Effector CD8-positive, alpha-beta T cell (primary cell): ENCODE measurements at regions not wholly inside any gene's neighbourhood (a gene's known extent, or its start where the extent isn't known, plus 50 kb on each side); places are given as distances from the start of the nearest gene placed in this dataset.
"Not testable (repeated sequence)": the region's sequence is repeated elsewhere in the genome, so short reads cannot be mapped to it uniquely, and the experiment has no call there.

Source experiments
- DNase-seq: peaks from one replicate; lab custom pipeline; 2025; lab: John Stamatoyannopoulos, UW

- DNase-seq = not testable (repeated sequence)
Observed at GRCh38 chr2:59326581-59327365, 1085.6 kb upstream of the FANCL start.

DNA sequence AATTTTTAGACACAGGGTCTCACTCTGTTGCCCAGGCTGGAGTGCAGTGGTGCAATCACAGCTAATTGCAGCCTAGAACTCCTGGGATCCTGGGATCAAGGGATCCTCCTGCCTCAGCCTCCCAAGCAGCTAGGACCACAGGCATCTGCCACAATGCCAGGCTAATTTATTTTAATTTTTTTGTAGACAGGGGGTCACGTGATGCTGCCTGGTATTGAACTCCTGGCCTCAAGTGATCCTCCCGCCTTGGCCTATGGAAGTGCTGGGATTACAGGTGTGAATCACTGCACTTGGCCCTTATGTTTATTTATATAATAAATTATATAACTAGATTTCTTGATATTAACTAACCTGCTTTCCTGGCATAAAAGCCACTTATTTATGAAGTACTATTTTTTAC is 1081.7 kb upstream of the FANCL start:
- no peak for DNase-seq

- no peak for DNase-seq
Observed at GRCh38 chr2:59322005-59322404, 1080.9 kb upstream of the FANCL start.

- DNase-seq = no peak
Observed at GRCh38 chr2:59314031-59314766, 1073.1 kb upstream of the FANCL start.

- DNase-seq = no peak
Observed at GRCh38 chr2:59312967-59313940, 1072.1 kb upstream of the FANCL start.

GRCh38 chr2:59312029-59312428 is 1070.9 kb upstream of the FANCL start:
- no peak for DNase-seq

DNA sequence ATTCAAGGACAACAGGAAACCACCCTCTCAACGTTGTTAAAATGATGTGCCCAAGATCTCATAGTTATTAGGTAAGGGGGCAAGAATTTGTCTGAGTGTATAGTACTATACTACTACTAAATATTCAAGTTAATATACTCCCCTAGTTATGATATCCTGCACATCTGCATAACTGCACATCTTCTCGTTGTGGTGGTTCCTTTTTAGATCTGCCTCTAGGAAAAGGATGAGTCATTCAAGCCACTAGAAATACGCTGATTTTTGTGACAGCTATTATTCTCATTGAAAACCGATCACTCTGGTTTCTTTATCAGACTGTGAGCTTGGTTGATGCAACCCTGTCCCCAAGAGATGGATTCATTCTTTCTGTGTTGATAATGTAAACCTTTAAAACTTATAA is 1067.0 kb upstream of the FANCL start:
- DNase-seq = no peak

GRCh38 chr2:59307196-59307595 is 1066.1 kb upstream of the FANCL start:
- no peak for DNase-seq

- DNase-seq = no peak
Observed at GRCh38 chr2:59303272-59303671, 1062.1 kb upstream of the FANCL start.

DNA sequence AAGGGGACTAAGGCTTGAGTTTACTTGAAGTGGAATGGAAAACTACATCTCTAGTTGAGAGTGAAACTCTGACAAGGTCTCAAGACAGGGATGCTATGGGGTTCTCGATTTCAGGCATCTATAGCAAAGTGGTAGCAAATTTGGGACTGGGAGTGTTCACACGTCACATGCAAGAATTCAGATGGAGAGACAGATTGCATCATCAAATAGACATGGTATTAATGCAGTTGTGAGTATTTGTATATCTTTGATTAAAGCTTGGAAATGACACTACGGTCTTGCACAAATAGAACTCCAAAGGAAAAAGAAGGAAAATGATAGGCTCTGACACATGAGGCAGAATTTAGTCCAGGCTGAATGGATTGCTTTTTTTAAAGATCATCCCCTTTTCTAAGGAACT is 1061.6 kb upstream of the FANCL start:
- no peak for DNase-seq

- peak; percentile 1 for DNase-seq
Observed at GRCh38 chr2:59301466-59302402, 1060.6 kb upstream of the FANCL start.

DNA sequence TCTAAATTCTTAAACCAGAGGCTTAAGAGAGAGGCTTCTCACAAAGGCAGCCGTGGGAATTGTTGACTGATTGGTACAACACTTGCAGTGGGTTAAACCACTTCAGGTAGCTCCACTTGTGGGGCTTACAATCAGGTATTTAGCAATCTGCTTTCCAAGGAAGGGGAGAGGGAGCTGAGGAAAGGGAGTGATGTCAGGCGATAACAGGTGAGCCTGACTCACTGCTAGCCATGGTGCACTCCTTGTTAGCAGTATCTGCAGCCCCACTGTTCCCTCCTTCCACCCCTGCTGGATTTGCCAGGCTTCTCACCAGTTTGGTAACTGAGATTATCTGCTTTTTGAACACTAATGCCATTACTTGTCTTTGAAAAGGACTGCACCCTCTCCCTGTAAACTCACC is 1056.7 kb upstream of the FANCL start:
- no peak for DNase-seq

DNA sequence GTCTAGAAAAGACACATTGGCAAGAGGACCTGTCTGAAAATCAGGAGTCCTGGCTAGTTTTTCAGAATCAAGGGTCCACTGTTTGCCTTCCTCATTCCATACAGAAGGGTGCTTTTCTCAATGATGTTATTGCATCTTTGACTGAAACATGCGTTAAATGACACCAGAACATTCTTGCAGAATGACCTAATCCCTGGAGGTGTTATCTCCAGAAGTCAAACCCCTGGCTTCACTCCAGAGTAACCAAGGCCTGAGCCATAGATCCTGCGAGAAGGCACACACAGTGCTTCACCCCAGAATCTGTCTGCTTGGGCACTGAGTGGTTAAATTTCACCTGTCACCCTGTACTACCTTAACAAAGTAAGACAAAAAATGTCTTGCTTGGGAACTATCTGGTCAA is 1055.2 kb upstream of the FANCL start:
- no peak for DNase-seq

DNA sequence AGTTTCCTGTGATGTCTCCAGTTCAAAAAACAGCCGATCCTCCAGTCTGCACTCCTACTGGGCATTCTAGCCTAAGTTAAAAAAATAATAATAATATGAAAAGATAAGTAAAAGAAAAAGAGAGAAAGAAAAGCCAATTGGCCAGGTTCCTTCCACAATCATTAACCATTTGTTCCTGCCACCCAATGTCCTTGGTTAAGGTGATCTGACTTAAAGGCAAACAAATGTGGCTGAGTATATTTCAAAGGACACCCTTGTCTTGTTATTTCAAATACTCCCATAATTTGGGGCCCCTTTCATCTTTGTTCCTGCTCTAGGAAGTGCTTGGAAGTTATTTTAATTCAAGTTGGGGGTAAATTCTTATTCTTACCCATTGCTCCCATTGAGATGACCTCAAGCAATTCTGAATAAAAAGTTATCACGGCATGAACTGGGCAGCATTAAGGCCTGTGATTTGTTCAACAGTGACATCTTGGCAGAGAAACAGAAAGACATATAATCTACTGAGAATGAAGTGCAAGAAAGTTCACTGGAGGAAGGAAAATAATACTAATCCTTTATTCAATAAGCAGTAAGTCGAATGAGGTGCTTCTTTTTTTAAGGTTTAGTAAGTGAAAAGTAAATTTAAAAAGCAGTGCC is 1054.5 kb upstream of the FANCL start:
- DNase-seq = no peak

GRCh38 chr2:59288771-59289170 is 1047.6 kb upstream of the FANCL start:
- no peak for DNase-seq

GRCh38 chr2:59282374-59283057 is 1041.4 kb upstream of the FANCL start:
- DNase-seq = no peak

DNA sequence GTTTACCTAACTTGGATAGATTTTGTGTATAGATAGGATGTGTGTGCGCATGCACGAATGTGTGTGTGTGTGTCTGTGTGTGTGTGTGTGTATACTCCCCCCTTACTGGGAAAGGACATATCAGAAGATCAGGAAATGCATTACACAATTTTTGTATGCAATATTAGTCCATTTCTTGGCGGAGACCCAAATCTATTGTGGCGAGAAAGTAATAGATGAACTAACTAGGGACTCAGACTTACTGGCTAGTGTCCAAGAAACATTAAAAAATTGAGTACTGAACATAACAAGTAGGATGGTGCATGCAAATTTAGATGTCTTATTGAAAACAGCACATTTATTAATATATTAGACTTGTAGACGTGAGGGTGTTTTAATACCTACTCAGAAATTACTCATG is 1036.5 kb upstream of the FANCL start:
- DNase-seq = no peak

DNA sequence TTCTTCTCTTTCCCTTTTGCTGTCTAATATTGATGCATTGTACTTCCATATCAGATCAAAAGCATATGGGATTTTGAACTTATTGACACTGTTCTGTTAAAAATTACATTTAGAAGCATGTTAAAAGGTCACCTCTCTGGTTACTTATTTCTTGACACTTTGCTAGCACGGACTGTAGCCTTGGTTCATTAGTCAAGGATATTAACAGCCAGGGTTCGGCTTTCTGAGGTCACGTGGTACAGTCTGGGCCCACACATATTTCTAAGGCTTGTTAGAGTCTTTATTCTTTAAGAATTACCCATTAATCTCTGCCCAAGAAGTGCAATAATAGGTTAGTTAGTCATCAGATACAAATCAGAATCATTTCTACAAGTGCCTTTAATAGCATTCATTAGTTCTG is 1035.8 kb upstream of the FANCL start:
- DNase-seq = no peak

DNA sequence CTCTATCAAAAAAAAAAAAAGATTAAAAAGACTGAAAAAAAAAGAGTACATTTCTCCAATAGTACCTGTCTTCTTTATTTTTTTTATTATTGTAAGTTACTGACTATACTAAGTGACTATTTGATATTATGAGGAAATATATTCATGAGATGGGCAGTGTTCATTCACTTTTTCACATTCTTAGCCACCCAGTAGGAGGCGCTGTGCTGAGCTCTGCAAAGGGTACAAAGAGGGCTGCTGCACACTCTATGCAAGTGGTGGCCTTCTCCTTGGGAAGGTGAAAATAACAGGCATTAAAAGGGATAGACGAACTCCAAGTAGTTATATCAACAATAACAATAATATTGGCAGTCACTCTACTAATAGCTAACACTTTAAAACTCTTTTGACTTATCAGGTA is 1034.9 kb upstream of the FANCL start:
- no peak for DNase-seq

- no peak for DNase-seq
Observed at GRCh38 chr2:59266453-59266852, 1025.3 kb upstream of the FANCL start.
